NCI-H1417 treated with DMSO at 0.1 percent for 48 hours (cell line): ENCODE measurements at regions not wholly inside any gene's neighbourhood (a gene's known extent, or its start where the extent isn't known, plus 50 kb on each side); places are given as distances from the start of the nearest gene placed in this dataset.
"Not testable (repeated sequence)": the region's sequence is repeated elsewhere in the genome, so short reads cannot be mapped to it uniquely, and the experiment has no call there.

Experiments used
- DNase-seq: peaks from one replicate; lab custom pipeline; 2025; lab: John Stamatoyannopoulos, UW

GRCh38 chr1:67907467-67907866 lies 74.2 kb upstream of the GNG12 start:
- not testable (repeated sequence) for DNase-seq

- DNase-seq: not testable (repeated sequence)
Observed at GRCh38 chr1:67906015-67906414, 72.7 kb upstream of the GNG12 start.

GRCh38 chr1:67902546-67903223 lies 69.4 kb upstream of the GNG12 start:
- not testable (repeated sequence) for DNase-seq

GRCh38 chr1:67898033-67898726 lies 64.9 kb upstream of the GNG12 start:
- no peak for DNase-seq

GRCh38 chr1:67897270-67897949 lies 64.1 kb upstream of the GNG12 start:
- no peak for DNase-seq

GRCh38 chr1:67896826-67897225 lies 63.6 kb upstream of the GNG12 start:
- DNase-seq: no peak

- DNase-seq: no peak
Observed at GRCh38 chr1:67894981-67895735, 61.9 kb upstream of the GNG12 start.

- DNase-seq: no peak
Observed at GRCh38 chr1:67893126-67893495, 59.8 kb upstream of the GNG12 start.

- DNase-seq: no peak
Observed at GRCh38 chr1:67892476-67893125, 59.3 kb upstream of the GNG12 start.

- no peak for DNase-seq
Observed at GRCh38 chr1:67890857-67891256, 57.6 kb upstream of the GNG12 start.

- DNase-seq: no peak
Observed at GRCh38 chr1:67889953-67890567, 56.8 kb upstream of the GNG12 start.

GRCh38 chr1:67889466-67889865 lies 56.2 kb upstream of the GNG12 start:
- no peak for DNase-seq

GRCh38 chr1:67888216-67889106 lies 55.2 kb upstream of the GNG12 start:
- DNase-seq: no peak

GRCh38 chr1:67887146-67887545 lies 53.9 kb upstream of the GNG12 start:
- no peak for DNase-seq

GRCh38 chr1:67886076-67886475 lies 52.8 kb upstream of the GNG12 start:
- no peak for DNase-seq

GRCh38 chr1:67883069-67883468 lies 49.8 kb upstream of the GNG12 start:
- no peak for DNase-seq
